NCI-H2081 treated with DMSO at 0.1 percent for 48 hours (cell line): ENCODE measurements at regions not wholly inside any gene's neighbourhood (a gene's known extent, or its start where the extent isn't known, plus 50 kb on each side); places are given as distances from the start of the nearest gene placed in this dataset.

Experiments
- DNase-seq: peaks from one replicate; lab custom pipeline; 2025; lab: John Stamatoyannopoulos, UW

DNA sequence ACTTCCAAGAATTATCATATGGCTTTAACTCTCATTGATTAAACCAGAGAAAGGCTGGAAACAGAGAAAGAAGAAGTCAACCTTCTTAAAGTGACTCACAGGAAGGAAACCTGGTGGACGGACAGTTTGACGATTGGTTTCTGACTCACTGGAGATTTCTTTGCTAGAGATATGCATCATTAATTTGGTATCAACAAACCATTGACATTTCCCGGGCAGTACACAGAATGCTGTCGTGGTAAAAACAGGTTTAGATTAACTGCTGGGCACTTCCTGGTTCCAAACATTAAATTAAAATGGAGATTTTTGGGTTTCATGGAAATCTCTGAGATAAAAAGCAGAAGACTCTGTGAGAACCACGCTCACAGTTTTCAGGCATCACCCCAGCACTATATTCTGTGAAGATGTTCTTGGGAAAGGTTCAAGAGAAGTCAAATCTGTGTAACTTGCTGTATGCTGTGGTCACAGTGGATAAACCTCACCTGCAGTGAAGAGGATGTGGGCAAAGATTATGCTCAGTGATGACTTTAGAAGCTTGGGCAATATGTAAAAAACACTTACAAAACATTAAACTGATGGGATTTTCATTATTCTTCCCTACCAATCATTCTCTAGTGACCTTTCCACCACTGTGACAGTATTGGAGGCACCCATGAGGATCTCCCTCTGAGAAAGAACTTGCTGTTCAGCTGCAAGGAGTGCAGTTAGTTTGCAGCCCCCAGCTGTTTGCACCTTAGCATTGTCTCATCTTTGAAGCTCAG, 61.1 kb upstream of the CD44 start:
- DNase-seq, result no peak

DNA sequence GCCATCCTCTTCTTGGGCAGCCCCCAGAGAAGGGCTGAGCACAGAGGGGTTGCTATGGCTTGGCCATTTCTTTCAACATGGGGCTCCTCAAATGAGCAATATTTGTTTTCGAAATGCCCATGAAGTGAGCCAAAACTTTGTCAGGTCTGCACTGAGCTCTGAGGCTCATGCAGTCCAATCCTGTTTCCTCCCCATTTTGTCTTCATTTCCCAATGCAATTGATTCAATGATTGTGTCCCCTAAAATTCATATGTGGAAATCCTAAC, 60.6 kb upstream of the CD44 start:
- no peak for DNase-seq

DNA sequence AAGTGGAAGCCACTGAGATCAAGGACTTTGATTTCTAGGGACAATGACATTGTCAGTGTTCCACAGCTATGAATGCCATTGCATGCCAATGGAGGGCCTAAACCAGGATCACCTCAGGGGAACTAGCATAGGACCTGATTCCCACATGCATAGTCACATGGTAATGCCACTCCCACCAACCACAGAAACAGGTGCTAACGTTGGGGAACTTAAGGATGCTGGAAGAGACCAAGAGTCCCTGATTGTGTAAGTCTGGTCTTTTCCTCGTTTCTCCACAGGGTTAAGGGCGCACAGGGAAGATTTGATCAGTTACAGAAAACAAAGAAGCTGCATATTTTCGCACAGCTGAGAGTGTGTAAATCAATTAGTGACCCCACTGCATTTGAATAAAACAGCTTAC, 59.4 kb upstream of the CD44 start:
- no peak for DNase-seq

DNA sequence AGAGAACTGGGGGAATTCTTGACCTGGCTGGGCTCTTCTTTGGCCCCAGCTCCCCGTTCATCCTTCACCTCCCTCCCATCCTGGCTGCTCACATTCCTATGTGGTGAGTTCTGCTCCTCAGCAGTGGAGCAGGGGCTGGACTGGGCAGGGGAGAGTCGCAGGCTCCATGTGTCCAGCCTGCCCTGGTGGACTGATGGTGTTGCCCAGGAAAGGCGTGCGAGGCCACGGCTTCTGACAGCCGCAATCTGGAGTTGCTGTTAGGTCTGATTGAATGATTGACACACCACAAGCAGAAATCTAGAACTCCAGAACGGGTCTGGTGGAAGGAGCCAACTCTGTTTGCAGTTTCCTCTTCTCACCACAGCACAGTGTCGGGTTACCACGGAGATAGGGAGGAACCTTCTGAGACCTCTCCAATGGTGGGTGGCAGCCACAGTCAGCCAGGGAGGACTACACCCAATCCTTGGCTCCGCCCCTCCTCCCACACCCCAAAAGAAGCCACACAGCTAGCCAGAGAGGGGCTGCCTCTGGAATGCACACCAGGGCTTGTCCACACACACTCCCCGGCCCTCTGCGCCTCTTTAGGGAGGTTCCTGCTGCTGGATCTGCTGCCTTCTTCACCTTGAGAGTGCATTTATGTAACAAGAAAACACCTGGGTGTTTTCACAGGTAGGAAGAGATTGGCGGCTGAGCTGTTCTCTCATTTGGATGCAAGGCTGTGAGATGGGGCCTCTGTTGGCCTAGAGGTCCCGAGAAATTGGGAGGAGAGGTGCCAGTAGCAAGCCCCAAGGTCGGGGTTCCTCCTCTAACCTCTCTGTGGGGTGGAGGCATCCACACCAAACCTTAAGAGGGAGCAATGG, 56.4 kb upstream of the CD44 start:
- DNase-seq, result no peak

DNA sequence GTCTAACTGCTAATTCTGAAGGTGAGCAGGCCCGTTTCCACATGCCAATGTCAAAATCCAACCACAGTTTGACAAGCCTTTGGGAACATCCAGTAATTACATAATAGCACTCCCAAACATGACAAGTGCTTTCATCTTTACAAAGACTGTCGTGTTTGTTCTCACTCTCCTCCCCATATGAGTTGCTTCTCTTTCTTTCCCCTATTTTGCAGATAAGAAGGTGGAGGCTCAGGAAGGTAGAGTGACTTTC, 55.9 kb upstream of the CD44 start:
- DNase-seq, result no peak

DNA sequence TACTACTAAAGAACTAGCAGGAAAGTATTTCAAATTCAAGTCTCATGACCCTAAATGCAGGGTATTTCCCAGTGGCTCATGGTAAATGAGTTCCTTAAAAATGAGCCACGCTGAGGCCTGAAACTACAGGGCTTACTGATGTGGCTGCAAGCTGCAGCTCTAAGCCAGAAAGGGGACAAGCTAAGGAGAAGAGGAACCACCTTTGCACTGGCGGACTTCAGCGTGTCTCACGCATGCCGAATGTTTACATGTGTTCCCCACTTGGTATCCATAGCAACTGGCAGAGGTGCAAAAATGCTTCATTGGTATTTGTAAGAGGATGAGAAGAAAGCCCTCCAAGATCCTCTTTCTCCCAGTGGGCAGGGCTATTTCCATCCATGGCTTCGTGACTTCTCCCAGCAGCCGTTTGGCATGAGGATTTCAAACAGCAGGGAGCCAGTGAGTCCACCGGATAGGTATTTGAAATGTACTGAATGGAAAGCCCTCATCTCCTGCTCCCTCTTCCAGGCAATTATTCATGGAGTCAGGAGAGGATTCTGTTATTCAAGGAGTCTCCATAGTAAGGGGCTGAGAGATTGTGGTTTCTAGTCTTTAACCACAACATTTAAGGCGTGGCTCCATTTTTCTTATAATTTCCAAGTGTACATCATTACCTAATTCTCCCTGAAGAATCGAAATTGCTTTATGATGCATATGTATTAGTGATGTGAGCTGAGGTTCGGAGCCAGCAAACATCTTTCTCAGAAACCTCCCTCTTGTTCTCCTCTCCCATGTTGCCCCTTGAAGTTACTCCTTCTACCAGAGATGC, 55.3 kb upstream of the CD44 start:
- no peak for DNase-seq

DNA sequence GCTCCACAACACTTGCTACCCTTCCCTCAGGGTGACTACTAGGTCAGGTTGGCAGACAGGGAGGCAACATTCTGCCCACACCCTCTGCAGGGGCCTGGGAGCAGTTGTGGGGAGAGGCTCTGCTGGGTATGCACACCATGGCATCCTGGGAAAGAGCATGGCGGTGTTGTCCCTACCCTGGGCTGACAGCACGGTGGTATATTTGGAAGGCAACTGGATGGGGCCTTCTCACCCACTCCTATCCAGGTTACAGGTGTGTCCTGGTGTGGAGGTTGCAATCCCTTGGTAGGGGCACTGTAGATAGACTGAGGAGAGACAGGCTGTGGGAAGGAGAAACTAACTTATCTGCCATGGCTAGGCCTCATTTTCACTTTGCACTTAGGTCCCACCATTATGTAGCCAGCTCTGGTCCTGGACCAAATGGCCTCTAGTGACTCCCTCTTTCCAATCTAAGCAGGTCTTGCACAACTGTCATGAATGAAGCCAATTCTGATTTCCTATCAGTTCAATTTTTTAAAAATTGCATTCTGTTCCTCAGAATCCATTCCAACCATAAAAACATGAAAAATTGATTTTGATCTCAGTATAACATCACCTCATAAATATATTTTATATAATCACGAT, 54.0 kb upstream of the CD44 start:
- DNase-seq, result no peak

DNA sequence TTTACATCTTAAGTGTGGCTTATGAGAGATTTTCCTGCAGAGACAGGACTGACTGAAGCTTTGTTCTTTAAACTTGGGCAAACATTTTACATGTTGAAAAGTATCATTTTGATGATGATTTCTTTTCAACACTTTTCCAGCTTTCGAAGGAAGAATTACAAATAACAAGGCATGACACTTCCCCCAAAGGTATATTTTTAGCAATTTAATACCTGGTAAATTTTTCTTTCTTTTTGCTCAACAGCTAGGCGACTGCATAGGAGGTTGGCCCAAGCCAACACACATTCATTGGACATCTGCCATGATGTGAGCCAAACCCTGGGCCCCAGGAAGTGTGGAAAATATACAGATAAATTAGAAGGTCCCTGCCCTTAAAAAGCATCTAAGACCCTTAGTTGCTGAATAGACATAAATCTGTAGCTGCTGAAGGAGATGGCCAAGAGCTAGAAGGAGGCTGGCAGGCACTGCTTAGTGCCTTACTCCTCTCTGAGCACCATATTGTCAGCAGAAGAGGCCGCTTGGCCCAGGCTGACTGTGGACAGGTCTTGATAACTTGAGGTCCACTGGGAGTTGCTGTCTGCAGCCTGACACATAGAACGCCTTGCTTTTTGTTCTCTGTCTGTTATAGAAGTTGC, 53.3 kb upstream of the CD44 start:
- no peak for DNase-seq

DNA sequence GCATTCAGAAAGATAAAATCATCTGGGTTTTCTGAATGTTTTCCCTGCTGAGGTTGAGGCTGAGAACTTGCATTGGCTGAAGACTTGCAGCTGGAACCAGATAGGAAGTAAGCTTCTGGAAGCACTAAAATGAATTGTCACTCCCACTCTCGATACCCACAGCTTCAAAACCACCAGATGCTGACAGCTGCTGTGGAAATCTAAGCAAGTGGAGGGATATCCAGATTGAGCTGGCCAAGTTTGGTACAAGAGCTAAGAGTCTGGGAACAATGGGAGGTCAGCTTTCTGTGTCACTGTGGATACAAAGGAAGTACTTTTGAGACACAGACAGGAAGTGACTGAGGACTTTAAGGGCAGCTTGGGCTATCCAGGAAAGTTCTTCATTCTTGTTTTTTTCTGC, 51.3 kb upstream of the CD44 start:
- DNase-seq, result no peak

DNA sequence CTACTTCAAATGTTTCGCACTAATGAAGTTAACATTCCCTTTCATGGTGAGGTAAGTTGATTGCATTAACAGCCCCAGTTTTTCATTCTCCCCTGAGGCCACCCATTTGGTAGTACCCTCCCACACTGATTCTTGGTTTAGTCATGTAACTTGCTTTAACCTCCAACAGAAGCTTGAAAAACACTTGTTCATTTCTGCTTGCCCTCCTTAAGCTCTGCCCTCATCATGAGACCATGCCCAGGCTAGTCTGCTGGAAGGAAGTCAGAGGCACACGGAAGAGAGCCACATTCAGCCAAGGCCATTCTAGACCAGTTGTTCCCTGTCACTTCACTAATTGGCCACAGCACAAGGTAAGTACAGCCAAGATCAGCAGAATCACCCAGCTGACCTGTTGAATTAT, 50.7 kb upstream of the CD44 start:
- no peak for DNase-seq

DNA sequence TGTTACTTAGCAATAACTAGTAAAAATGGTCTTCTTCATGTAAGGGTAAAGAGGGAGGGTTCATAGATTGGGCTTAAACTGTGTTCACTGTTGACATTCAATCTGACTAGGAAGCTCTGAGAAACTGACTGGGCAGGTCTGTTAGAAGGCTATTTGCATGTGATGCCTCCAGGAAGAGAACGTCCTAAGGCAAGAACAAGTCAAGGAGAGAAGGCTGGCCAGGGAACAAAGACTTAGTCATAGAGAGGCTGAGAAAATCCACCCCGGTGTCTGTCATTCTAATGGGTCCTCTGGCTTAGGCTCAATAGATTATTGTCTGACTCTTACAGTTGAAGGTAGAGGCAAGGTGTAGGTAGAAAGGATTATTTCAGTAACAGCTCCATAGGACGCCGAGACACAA, 50.3 kb upstream of the CD44 start:
- no peak for DNase-seq
